ENCODE measurements at regions not wholly inside any gene's neighbourhood (a gene's known extent, or its start where the extent isn't known, plus 50 kb on each side); places are given as distances from the start of the nearest gene placed in this dataset.

GRCh38 chr14:71721791-71722190, 210.4 kb upstream of the RGS6 start (continued):
- no peak for TF ChIP-seq ETS1 (IDR thresholded peaks at IDR 0.05)
- no peak for TF ChIP-seq EZH2 (IDR thresholded peaks at IDR 0.05; ENCODE audit: low read depth, unreplicated experiment)
- no peak for TF ChIP-seq ZNF114 (CRISPR knock-in tag; IDR thresholded peaks at IDR 0.05)
- no peak for TF ChIP-seq EZH2phosphoT487 (IDR thresholded peaks at IDR 0.05; ENCODE audit: unreplicated experiment)
- TF ChIP-seq STAT1 (IDR thresholded peaks at IDR 0.05; ENCODE audit: unreplicated experiment): no peak
- no peak for TF ChIP-seq CREB1 (CRISPR knock-in tag; IDR thresholded peaks at IDR 0.05; ENCODE audit: low read depth)

DNA sequence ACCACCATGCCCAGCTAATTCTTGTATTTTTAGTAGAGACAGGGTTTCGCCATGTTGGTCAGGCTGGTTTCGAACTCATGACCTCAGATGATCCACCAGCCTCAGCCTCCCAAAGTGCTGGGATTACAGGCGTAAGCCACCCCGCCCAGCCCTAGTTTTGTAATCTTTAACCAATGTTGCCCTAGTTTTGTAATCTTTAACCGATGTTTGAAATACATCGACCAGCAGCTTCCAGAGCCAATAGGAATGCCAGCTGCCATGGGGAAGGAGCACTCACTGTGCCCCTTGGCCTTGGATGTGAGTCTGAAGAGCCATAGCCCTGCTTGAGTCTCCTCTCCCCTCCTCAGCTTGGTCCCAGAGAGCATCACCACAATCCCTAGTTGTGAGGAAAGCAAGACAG, 209.3 kb upstream of the RGS6 start:
- Mint-ChIP-seq H3K27ac (no peak overlapping the region), H3K4me1 (no peaks in the 10 kb centered on the region; the same call in 2 of the 3 replicates), H3K36me3 (ENCODE audit: low read depth) (peaks cover 47% of the 10 kb centered on the region), H3K4me3 (no peak overlapping the region), H3K27me3 (ENCODE audit: insufficient read depth, low read depth, poor library complexity) (peaks cover 2% of the 10 kb centered on the region), H3K9me3 (peaks cover 9% of the 10 kb centered on the region; the same call in 2 of the 3 replicates)
- Histone ChIP-seq H3K9me2 (ENCODE audit: insufficient read depth) (no peaks in the 10 kb centered on the region), H3K79me2 (replicated peaks; ENCODE audit: insufficient read depth) (no peaks in the 10 kb centered on the region), H3K27me3 (ENCODE audit: insufficient read depth) (no peaks in the 10 kb centered on the region), H3K4me3 (no peak overlapping the region), H4K20me1 (replicated peaks; ENCODE audit: insufficient read depth) (no peaks in the 10 kb centered on the region), H2AFZ (no peak overlapping the region), H3F3A (replicated peaks; ENCODE audit: low read depth) (no peaks in the 10 kb centered on the region), H3K36me3 (ENCODE audit: insufficient read depth) (peaks cover 11% of the 10 kb centered on the region; the same call in 1 of the 2 replicates), H3K4me1 (ENCODE audit: insufficient read depth) (no peaks in the 10 kb centered on the region), H3K27ac (ENCODE audit: low read depth) (no peak overlapping the region), H3K4me2 (no peak overlapping the region)
- no peak for TF ChIP-seq POLR2AphosphoS5 (IDR thresholded peaks at IDR 0.05; ENCODE audit: low read depth)
- ATAC-seq (no peak), DNase-seq (ENCODE audit: low spot score) (no peak)

- Histone ChIP-seq H3K27me3 (ENCODE audit: insufficient read depth) (no peaks in the 10 kb centered on the region), H4K20me1 (replicated peaks; ENCODE audit: insufficient read depth) (no peaks in the 10 kb centered on the region), H3K4me2 (no peak overlapping the region), H3K27ac (ENCODE audit: low read depth) (no peak overlapping the region), H3K4me3 (no peak overlapping the region), H3K9me2 (ENCODE audit: insufficient read depth) (no peaks in the 10 kb centered on the region), H3F3A (replicated peaks; ENCODE audit: low read depth) (no peaks in the 10 kb centered on the region), H3K79me2 (replicated peaks; ENCODE audit: insufficient read depth) (no peaks in the 10 kb centered on the region), H2AFZ (no peak overlapping the region), H3K4me1 (ENCODE audit: insufficient read depth) (no peaks in the 10 kb centered on the region), H3K36me3 (ENCODE audit: insufficient read depth) (peaks cover 11% of the 10 kb centered on the region; the same call in 1 of the 2 replicates)
- Mint-ChIP-seq H3K4me3 (no peak overlapping the region), H3K36me3 (ENCODE audit: low read depth) (peaks cover 44% of the 10 kb centered on the region), H3K27me3 (ENCODE audit: insufficient read depth, low read depth, poor library complexity) (peaks cover 2% of the 10 kb centered on the region), H3K27ac (no peak overlapping the region), H3K9me3 (no peaks in the 10 kb centered on the region), H3K4me1 (no peaks in the 10 kb centered on the region; the same call in 2 of the 3 replicates)
- ATAC-seq: no peak
- DNase-seq (ENCODE audit: low spot score): no peak
- no peak for TF ChIP-seq CTCF (conservative IDR thresholded peaks at IDR 0.05; ENCODE audit: low read depth in 2 of 2)
- no peak for TF ChIP-seq STAT1 (IDR thresholded peaks at IDR 0.05; ENCODE audit: unreplicated experiment)
- no peak for TF ChIP-seq ETS1 (IDR thresholded peaks at IDR 0.05)
- TF ChIP-seq JUNB (IDR thresholded peaks at IDR 0.05; ENCODE audit: unreplicated experiment): no peak
Observed at GRCh38 chr14:71725922-71726579, 206.2 kb upstream of the RGS6 start.

All from GM23338 (cell line).